ENCODE measurements at regions not wholly inside any gene's neighbourhood (a gene's known extent, or its start where the extent isn't known, plus 50 kb on each side); places are given as distances from the start of the nearest gene placed in this dataset.

GRCh38 chr2:196318517-196319377 is 147.4 kb upstream of the STK17B start:
- no peak for DNase-seq (ENCODE audit: low read depth)

- no peak for DNase-seq (ENCODE audit: low read depth)
Observed at GRCh38 chr2:196322973-196323810, 151.8 kb upstream of the STK17B start.

- no peak for DNase-seq (ENCODE audit: low read depth)
Observed at GRCh38 chr2:196324211-196324610, 152.8 kb upstream of the STK17B start.

- no peak for DNase-seq (ENCODE audit: low read depth)
Observed at GRCh38 chr2:196328088-196328680, 156.8 kb upstream of the STK17B start.

- DNase-seq (ENCODE audit: low read depth) = no peak
Observed at GRCh38 chr2:196329959-196330358, 158.6 kb upstream of the STK17B start.

- no peak for DNase-seq (ENCODE audit: low read depth)
Observed at GRCh38 chr2:196330645-196331044, 159.3 kb upstream of the STK17B start.

- no peak for DNase-seq (ENCODE audit: low read depth)
Observed at GRCh38 chr2:196331143-196331542, 159.8 kb upstream of the STK17B start.

- no peak for DNase-seq (ENCODE audit: low read depth)
Observed at GRCh38 chr2:196331851-196332250, 160.5 kb upstream of the STK17B start.

GRCh38 chr2:196333397-196333796 is 162.0 kb upstream of the STK17B start:
- DNase-seq (ENCODE audit: low read depth) = no peak

- DNase-seq (ENCODE audit: low read depth) = no peak
Observed at GRCh38 chr2:196334710-196335109, 163.3 kb upstream of the STK17B start.

- no peak for DNase-seq (ENCODE audit: low read depth)
Observed at GRCh38 chr2:196335221-196335634, 163.8 kb upstream of the STK17B start.

GRCh38 chr2:196336207-196336606 is 164.8 kb upstream of the STK17B start:
- no peak for DNase-seq (ENCODE audit: low read depth)

GRCh38 chr2:196336715-196337114 is 165.3 kb upstream of the STK17B start:
- DNase-seq (ENCODE audit: low read depth) = no peak

GRCh38 chr2:196337208-196337953 is 166.0 kb upstream of the STK17B start:
- no peak for DNase-seq (ENCODE audit: low read depth)

GRCh38 chr2:196338440-196338839 is 167.1 kb upstream of the STK17B start:
- no peak for DNase-seq (ENCODE audit: low read depth)

GRCh38 chr2:196341277-196341841 is 170.0 kb upstream of the STK17B start:
- DNase-seq (ENCODE audit: low read depth) = no peak

GRCh38 chr2:196344397-196344796 is 173.0 kb upstream of the STK17B start:
- DNase-seq (ENCODE audit: low read depth) = no peak

- DNase-seq (ENCODE audit: low read depth) = no peak
Observed at GRCh38 chr2:196353717-196354116, 182.3 kb upstream of the STK17B start.

- DNase-seq (ENCODE audit: low read depth) = no peak
Observed at GRCh38 chr2:196354186-196354585, 182.8 kb upstream of the STK17B start.

- DNase-seq (ENCODE audit: low read depth) = no peak
Observed at GRCh38 chr2:196356332-196356731, 185.0 kb upstream of the STK17B start.

- no peak for DNase-seq (ENCODE audit: low read depth)
Observed at GRCh38 chr2:196360650-196361049, 189.3 kb upstream of the STK17B start.
